HG03571 (cell line): ENCODE measurements at regions not wholly inside any gene's neighbourhood (a gene's known extent, or its start where the extent isn't known, plus 50 kb on each side); places are given as distances from the start of the nearest gene placed in this dataset.
"Not testable (repeated sequence)": the region's sequence is repeated elsewhere in the genome, so short reads cannot be mapped to it uniquely, and the experiment has no call there.

Source experiments
- ATAC-seq: cut with Tn5 transposase; IDR thresholded peaks from one replicate; pipeline ENCODE4 v1.9.1; 2021; ENCODE audit not compliant: unreplicated experiment

DNA sequence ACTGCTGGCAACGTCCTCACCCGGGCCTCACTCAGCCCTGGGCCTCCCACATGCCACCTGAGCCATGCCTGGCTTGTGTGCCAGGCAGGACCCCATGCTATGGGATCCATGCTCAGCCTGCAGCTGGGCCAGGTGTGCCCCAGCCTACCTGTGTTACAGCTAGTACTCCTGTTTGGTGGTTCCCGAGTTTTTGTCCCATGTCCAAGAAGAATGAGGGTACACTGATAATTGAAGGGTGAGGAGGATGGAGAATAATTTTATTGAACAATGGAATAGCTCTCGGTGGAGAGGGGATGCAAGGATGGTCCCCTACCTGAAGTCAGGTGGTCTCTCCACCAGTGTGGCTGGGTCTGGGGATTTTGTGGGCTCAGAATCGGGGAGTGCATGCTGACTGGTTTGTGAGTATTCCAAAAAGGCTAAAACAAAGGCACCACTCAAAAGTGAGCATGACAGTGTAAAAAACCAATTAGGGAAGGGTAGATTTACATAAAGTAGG lies 137.9 kb downstream of the TNFSF18 start:
- ATAC-seq: no peak

DNA sequence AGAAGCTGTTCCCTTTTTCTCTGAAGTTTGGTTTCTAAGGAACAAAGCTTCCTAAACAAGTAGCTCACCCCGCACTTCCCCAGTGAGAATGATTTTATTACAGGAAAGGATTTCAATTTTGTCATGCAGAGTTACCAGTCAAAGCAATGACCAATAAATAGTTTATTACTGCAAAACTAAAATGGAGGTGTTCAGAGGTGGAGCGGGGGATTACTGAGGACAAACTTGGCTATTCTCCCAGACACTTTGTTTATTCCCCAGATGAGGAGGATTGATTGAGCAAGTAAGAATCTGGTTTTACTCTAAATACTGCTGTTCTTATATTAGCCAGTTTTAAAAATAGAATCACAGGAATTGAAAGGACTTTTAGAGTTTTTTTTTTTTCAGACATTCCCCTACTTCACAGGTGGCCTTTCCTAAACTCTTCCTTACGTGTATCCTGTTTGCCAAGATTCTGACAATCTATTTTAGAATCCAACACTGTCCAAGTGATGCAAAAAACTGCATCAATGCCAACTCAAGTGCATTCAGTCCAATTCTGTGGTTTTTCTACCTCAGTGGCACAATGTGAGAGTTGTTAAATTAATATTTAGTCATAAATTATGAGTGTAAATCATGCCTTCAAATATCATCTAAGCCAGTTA lies 136.1 kb downstream of the TNFSF18 start:
- no peak for ATAC-seq

DNA sequence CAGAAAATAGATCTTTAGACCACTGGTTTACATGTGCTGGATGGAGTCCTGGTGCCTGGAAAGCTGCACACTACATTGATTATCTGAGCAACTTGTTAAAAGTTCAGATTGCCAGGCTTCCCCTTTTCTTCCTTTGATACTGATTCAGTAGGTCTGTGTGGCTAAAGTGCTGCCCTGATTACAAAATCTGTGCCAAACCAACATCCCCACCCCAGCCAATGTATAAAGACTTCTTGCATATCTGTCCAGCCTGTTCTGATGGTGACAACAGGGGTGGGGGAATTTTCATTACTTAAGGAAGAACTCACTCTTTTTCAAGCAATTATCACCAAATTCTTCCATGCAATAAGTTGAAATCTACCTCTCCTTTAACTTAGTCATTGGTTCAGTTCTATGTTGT lies 135.5 kb downstream of the TNFSF18 start:
- no peak for ATAC-seq

DNA sequence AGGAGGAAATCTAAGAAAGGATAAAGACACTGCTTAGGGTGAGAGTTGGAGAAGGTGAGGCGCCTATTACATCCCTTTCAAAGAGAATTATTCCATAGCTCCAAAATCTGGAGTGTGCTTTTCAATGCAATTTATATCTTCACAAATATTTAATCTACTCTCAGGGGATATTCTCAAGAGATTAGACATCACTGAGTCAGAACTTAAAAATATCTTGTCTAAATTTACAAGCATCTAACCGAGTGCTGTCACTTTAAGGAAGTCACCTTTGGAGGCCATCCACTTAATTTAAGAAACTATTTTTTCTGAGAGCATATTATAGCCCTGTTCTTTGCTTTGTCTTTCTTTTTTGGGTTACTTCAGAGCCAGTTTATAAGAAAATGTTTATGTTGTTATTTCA lies 134.6 kb downstream of the TNFSF18 start:
- no peak for ATAC-seq

DNA sequence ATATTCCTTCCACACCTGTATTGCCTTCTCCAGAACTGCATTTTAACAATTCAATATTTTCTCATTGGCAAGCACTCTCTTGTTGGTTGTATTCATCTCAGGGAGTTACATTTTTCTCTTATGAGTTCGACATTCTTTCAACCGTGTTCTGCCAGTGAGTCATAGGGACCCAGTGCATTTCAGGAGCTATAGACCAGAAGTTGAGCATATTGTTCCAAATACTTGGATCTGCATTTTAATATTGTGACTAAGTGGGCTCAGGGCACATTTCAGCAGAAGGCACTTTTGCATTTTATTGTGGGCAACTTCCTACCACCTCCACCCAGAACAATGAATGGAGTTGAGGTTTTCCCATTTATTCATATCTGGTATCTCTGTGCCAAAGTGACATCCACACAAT lies 132.8 kb downstream of the TNFSF18 start:
- no peak for ATAC-seq

DNA sequence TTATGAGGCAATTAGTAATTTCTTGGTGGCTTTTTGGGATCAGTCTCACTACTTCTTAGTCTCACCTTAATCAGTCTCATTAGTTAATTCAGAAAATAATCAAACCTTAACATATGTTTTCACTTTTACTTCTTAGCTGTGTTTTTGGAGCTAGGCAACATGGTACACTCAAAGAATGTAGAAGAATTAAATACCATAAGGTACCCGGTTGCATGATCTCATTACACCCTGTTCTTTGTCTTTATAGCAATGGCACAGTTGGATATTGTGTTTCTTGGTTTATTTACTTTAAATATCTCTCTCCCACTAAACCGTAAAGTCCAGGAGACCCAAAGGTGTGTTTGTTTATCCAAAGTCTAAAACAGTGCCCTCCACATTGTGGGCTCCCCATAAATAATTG lies 132.3 kb downstream of the TNFSF18 start:
- ATAC-seq: no peak

DNA sequence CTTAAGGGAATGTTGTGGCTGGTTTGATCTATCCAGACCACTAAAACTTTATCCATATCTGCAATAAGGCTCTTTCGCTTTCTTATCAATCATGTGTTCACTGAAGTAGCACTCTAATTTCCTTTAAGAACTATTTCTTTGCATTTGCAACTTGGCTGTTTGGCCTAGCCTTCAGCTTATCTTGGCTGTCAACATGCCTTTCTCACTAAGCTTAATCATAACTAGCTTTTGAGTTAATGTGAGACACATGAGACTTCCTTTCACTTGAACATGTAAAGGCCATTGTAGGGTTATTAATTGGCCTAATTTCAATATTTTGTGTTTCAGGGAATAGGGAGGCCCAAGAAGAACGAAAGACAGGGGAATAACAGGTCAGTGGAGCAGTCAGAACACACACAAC lies 124.7 kb downstream of the TNFSF18 start:
- ATAC-seq: no peak

DNA sequence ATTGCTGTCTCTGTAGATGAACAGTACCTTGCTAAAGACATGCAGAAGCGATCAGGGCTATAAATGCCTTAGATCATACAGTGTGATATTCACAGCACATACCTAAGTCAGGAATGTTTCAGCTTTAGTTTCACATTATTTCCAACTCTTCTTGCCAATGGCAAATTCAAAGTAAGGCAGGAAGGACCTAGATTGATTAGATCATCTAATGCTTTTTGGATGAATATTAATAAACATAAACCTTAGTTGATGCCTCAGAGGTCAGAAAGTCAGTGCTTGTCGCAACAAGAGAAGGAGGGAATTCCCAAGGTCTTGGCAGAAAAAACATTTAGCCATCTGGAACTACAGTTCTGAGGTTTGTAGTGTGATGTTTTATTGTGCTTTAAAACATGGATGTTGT lies 122.3 kb downstream of the TNFSF18 start:
- ATAC-seq: no peak

DNA sequence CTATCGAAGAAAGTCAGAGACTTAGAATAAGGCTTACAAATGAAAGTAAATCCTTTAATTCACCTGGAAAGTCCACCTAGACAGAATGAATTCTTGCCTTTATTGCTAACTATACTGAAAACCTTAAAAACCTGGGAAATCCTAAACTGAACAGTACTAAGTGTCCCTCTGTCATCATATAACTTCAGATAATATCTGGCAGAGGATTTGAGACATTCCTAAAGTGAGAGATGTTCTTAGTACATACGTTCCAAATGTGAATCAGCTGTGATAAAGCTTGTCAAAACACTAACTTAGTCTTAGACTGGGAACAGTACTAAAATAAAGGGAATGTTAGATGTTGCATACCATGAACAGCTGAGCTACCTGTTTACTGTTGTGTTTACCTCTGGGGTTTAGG lies 121.7 kb downstream of the TNFSF18 start:
- ATAC-seq: no peak

DNA sequence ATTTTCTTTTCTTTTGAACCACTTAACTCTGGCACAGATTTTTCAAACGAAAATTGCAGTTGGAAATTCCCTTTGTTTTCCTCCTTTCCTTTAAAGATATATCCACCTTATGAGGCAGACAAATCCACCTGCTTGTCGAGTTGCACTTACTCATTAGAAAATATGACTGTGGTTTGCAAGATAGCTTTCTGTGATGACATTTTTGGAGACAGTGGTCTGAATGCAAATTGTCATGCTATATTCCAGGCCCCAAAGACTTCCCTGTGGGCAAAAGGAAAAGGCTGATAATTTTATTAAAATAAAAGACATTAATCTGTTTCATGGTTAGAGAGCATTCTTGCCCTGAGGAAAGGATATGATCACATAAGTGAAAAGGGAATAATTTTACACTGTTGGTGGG lies 120.6 kb downstream of the TNFSF18 start:
- no peak for ATAC-seq

DNA sequence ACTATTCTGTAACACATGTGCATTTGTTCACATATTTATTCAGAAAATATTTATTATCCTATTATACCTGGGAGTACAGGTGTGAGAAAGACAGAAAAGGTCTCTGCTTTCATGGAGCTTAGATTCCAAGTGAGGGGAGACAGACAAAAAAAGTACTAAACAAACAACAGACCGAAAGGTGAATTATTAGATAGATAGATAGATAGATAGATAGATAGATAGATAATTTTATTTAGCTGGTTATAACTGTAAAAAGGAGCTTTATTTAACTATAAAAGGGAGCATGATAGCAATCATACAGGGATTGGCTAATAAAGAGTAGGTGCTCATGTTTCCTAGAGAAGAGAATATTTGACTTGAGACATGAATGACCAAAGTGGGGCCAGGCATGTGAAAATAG lies 119.4 kb downstream of the TNFSF18 start:
- no peak for ATAC-seq

DNA sequence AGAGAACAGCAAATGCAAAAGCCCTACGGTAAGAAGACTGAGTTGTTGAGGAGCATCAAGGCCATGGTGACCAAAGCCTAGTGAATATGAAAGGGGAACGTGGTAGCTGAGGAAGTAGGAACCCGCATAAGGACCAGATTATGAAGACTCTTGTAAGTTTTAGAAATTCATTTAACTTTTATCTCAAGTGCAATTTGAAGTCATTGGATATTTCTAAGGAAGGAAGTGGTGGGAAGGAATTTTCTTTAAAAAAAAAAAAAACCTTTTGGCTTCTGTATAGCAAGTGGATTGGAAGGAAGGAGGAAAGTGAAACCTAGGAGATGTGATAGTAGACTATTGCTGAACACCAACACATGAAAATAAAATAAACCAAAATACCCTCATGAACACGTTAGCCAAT lies 119.0 kb downstream of the TNFSF18 start:
- ATAC-seq: no peak

DNA sequence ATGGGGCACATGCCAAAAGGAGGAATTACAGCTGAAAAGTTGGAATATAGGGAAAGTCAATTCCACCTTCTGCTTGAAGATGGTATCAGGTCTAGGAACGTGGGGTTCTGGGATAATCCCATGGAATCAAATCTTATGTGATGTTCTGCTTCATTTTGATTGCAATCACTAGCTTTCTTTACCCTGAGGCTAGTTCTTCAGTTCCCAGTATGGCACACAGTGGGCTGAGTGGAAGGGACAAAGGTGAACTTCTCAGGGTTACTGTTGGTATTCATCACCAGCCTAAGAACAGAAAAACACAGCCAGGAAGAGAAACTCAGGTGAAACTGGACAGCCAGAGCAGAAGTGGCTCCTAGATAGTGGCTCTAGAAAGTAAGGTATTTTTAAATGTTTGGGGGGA lies 117.8 kb downstream of the TNFSF18 start:
- ATAC-seq: no peak

DNA sequence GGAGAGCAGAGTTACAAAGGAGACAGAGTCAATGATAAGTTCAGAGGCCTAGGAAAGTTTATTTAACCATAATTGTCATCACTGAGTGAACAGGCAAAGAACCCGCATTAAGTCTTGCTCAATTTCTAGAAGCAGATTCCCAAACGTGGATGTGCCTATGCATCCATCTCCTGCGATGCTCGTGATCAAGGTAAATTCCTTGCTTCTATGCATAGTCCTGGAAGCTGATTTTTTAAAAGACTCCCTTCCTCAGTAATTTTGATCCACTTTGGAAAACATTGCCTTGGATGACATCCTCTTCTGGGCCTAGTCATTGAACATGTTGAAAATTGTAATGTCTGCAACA lies 116.4 kb downstream of the TNFSF18 start:
- no peak for ATAC-seq

DNA sequence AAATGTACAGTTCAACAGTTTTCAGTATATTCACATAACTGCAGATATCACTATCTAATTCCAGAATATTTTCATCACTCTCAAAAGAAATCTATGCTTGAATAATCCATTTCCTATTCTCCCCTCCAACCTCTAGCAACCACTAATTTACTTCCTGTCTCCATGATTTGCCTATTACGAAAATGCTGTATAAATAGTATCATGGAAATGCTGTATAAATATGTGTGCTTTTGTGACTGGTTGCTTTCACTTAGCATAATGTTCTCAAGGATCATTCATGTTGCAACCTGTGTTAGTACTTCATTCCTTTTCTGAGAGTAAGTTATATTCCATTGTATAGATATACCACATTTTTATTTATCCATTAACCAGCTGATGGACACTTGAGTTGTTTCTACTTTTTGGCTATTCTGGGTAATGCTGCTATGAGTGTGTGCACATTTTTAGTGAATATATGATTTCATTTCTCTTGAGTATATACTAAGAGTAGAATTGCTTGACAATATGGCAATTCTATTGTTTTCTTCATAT lies 115.6 kb downstream of the TNFSF18 start:
- ATAC-seq: no peak

DNA sequence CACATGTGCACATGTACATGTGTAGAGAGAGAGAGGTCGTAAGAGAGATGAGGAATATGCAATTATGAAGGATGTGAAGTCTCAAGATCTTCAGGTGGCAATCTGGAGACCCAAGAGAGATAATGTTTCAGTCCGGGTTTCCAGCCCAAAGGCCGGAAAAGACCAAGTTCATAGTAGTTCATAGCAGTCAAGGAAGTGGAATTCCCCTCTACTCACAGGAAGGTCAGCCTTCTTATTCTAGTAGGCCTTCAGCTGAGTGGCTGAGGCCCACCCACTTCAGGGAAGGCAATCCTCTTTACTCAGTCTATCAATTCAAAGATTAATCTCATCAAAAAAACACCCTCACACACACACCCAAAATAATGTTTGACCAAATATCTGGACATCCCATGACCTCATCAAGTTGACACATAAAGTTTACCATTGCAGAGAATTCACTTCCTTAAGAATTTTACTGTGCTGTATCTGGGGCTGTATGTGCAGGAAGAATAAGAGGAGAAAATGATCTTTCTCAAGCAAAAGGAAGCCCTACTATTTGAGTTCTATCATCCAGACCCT lies 114.6 kb downstream of the TNFSF18 start:
- ATAC-seq: no peak

DNA sequence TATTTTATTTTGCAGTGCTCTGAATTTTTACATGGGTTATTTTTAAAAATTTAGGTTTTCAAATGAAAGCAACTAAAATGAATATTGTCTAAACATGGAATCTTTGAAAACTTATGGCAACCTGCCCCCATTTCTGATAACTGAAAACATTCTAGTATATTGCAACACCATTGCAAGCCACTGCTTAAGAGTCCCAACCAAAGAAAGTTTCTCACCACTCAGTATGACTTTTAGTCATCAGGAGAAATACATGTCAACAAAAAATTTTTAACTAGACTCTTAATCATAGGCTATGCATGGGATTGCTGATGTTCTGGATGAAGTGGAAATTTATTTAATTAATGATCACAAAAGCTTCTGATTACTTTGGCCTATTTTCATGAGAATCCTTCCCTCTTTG lies 112.1 kb downstream of the TNFSF18 start:
- ATAC-seq: no peak

DNA sequence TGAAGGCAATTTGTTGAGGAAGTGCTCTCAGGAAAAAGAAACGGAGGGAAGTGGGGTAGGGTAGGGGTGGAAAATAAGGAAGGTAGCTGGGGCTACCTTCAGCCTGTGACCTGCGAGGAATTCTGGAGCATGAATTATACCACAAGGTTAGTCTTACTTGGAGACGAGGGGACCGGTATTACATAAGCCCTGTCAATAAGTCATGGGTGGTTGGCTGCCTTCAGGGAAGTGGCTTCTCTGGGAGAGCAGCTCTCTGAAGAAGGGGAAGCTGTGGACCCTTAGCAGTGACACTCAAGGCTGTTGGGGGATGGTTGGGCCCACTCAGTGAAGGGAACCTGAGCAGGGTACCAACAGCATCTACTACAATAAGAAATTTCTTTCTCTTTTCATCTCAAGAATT lies 111.3 kb downstream of the TNFSF18 start:
- no peak for ATAC-seq

DNA sequence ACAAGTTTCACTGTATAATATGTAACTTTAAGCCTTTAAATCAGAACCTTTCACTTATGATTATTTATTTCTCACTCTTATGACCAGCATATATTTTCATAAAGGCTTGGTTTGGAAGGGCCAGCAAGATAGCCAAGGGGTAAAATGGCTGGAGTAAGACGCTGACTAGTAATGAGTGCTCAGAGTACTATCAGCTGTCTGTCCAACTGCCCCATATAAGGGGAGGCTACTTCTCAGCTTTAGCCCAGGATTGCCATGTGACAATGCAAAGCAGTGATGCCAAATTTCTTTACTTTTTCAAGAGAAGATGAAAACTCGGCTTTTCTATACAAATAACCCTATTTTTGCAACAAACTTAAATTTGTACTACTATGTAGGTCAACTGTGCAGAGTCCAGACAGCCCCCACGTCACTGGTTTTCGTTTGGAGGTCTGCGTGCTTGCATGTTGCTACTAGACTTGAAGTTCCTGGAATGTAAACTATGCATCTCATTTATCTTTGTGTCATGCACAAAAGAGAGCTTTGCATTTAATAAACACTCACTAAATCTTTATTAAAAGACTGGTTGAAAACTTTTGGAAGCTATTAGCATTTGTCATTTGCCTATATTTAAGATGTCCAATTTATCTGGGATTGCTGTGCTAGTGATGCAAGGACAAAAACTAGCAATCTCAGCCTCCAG lies 110.4 kb downstream of the TNFSF18 start:
- ATAC-seq: no peak

DNA sequence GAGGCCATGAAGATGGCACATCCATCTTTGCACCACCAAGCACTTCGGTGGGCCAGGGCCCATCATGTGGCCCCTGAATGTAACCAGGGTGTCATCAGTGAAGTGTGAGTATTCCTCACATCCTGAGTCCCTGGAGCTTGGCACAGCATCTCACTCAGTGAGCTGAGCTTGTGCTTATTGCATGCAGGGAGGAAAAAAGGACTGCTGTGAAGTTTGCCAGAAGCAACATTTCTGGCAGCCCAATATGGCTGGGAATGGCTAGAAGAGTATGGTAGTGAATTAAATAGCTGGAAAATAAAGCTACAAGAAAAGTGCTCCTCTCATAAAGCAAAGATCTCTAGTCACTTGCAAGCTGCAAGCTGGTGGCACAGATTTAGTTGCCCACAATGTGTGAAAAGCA lies 109.3 kb downstream of the TNFSF18 start:
- ATAC-seq: no peak

DNA sequence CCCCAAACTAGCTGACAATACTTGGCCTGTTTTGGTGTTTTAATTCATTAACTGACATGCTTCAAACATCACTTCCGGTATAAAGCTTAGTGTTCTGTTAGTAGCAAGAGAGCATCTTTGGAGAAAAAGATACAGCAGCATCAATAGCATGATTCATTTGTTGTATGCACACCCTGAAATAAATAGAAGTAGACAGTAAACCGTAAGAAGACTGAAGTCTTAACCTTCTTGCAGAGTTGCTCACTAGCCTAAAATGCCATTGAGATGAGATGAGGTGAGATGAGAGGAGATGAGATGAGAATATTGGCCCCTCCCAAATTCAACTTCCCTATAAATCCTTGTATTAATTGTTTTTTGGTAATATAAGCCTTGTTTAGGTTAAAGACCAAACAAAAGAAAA lies 108.8 kb downstream of the TNFSF18 start:
- no peak for ATAC-seq

DNA sequence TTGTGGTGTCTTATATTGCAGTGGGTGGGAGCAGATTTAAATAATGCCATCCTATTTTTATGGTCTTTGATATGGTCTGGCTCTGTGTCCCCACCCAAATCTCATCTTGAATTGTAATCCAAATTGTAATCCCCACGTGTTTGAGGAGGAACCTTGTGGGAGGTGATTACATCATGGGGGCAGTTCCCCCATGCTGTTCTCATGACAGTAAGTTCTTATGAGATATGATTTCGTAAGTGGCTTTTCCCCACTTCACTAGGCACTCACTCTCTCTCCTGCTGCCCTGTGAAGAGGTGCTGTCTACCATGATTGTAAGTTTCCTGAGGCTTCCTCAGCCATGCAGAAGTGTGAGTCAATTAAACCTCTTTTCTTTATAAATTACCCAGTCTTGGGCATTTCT lies 107.6 kb downstream of the TNFSF18 start:
- not testable (repeated sequence) for ATAC-seq
